ENCODE measurements at regions not wholly inside any gene's neighbourhood (a gene's known extent, or its start where the extent isn't known, plus 50 kb on each side); places are given as distances from the start of the nearest gene placed in this dataset.

DNA sequence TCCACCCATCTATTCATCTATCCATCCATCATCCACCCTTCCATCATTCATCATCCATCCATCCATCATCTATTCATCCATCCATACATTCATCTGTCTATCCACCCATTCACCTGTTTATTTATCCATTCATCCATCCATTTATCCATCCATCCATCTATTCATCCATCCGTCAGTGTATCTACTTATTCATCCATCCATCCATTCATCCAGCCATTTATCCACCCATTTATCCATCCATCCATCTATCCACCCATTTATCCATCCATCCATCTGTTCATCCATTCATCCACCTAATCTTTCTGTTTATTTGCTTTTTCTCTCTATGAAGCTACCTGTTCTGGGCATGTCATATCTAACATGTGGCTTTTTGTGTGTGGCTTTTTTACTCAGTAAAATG lies 115.4 kb downstream of the CRYAA start:
- TF ChIP-seq, protein P1, sequence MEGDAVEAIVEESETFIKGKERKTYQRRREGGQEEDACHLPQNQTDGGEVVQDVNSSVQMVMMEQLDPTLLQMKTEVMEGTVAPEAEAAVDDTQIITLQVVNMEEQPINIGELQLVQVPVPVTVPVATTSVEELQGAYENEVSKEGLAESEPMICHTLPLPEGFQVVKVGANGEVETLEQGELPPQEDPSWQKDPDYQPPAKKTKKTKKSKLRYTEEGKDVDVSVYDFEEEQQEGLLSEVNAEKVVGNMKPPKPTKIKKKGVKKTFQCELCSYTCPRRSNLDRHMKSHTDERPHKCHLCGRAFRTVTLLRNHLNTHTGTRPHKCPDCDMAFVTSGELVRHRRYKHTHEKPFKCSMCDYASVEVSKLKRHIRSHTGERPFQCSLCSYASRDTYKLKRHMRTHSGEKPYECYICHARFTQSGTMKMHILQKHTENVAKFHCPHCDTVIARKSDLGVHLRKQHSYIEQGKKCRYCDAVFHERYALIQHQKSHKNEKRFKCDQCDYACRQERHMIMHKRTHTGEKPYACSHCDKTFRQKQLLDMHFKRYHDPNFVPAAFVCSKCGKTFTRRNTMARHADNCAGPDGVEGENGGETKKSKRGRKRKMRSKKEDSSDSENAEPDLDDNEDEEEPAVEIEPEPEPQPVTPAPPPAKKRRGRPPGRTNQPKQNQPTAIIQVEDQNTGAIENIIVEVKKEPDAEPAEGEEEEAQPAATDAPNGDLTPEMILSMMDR (conservative IDR thresholded peaks at IDR 0.05) = no peak
- no peak for TF ChIP-seq ZFX (IDR thresholded peaks at IDR 0.05)

All from C4-2B (cell line).